Activated gamma-delta T cell (primary cell): ENCODE measurements at regions not wholly inside any gene's neighbourhood (a gene's known extent, or its start where the extent isn't known, plus 50 kb on each side); places are given as distances from the start of the nearest gene placed in this dataset.
"Not testable (repeated sequence)": the region's sequence is repeated elsewhere in the genome, so short reads cannot be mapped to it uniquely, and the experiment has no call there.

Source experiments
- DNase-seq: peaks from one replicate; lab custom pipeline; 2025; lab: John Stamatoyannopoulos, UW

DNA sequence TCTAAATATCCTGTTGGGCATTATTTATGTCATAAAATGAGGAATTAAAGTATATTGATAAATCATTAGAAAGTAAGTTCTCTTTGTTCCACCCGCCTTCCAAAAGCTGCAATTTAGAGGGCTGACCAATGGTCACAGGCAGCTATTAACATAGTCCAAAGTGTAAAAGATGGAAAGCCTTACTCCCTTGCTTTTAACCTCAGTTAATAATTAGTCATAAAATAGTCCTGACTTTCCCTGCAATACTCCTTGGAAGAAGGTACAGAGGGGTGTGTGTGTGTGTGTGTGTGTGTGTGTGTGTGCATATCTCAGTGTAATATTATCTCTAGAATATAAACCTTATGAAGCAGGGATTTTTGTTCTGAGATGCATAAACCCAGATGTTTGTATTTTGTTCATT, 275.4 kb downstream of the FAT4 start:
- DNase-seq, result no peak

DNA sequence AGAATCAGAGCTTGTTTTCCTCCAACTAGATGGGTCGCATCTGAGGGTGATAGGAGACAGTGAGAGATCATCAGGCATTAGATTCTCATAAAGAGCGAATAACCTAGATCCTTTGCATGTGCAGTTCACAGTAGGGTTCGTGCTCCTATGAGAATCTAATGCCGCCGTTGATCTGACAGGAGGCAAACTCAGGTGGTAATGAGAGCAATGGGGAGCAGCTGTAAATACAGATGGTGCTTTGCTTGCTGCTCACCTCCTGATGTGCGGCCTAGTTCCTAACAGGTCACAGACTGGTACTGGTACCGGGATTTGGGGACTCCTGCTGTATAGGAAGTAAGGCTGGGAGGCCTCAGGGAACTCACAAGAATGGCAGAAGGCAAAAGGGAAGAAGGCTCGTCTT, 276.5 kb downstream of the FAT4 start:
- DNase-seq, result no peak

- no peak for DNase-seq
Measured at GRCh38 chr4:125594056-125594602, 279.4 kb downstream of the FAT4 start.

DNA sequence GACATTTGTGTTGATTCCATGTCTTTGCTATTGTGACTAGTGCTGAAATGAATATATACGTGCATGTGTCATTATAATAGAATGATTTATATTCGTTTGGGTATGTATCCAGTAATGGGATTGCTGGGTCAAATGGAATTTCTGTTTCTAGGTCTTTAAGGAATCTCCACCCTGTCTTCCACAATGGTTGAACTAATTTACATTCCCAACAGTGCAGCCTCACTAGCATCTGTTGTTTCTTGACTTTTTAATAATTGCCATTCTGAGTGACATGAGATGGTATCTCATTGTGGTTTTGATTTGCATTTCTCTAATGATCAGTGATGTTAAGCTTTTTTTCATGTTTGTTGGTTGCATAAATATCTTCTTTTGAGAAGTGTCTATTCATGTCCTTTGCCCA, 291.2 kb downstream of the FAT4 start:
- not testable (repeated sequence) for DNase-seq

GRCh38 chr4:125620066-125620860, 305.5 kb downstream of the FAT4 start:
- DNase-seq, result no peak

DNA sequence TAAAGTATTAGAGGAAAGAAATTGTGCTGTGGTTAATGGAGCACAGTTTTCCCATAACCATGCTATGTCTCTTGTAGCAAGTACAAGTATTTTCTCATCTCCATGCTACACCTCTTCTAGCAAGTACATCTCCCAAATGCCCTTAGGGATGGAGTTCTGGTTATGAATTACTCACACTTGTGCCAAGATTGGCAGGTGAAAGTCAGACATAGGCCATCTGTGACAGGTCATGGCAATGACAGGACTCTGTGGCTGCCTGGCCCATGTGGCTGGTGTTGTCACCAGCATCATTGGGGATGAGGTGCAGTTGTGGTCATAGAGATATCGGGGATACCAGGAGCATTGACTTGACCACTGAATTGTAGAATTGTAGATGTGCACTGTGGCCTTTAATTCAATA, 310.2 kb downstream of the FAT4 start:
- no peak for DNase-seq

DNA sequence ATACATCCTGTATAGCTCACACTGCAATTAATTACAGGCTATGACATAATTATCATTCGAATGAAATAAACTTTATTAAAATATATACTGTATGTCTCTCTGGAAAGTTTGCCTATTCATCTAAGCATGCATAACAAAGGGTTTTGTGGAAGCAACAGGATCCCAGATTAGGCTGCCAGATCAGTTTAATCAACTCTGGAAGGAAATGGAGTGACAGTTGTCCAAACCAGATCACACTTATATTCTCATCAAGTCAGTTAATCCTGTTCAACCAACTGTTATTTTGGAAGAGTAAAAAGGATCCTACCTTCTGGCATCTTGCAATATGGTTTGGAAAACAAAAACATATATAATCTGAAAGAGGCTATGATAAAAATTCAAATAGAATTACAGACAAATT, 312.2 kb downstream of the FAT4 start:
- no peak for DNase-seq

GRCh38 chr4:125639182-125639621, 324.4 kb downstream of the FAT4 start:
- no peak for DNase-seq

- DNase-seq, result no peak
Measured at GRCh38 chr4:125641611-125642010, 326.9 kb downstream of the FAT4 start.

GRCh38 chr4:125642645-125643044, 327.9 kb downstream of the FAT4 start:
- DNase-seq, result no peak

DNA sequence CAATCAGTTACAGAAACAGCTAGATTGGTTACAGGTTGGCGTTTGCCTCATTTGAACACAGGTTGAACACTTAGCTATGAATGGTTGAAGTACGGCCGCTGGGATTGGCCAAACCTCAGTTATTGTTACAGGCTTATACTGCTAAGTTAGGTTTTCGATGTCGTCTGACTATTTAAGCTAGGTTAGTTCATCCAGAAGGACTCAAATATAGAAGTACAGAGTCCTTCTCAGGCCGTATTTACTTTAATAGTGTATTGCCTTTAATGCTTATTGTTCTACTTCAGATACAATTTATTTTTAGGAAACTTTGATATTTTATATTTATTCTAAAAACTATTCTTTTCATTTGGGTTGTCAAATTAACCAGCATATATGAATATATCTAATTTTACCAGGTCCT, 334.7 kb downstream of the FAT4 start:
- DNase-seq, result no peak

DNA sequence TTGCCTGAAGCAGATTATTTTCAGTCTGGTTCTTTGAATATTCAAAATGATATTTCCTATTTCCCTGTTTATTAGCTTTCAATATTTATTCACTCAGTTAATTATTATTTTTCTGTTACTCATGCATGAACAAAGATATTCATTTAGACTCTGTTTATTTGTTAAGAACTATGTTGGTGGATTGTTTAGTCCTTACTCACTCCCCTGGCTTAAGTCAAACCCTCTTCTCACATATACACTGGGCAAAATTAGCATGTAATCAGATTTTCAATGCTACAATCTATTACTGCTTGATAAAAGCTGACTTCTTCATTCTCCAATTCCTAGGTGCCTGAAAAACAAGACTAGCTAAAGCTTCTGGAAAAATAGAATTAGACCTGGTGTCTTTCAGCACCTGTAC, 335.8 kb downstream of the FAT4 start:
- DNase-seq, result no peak

DNA sequence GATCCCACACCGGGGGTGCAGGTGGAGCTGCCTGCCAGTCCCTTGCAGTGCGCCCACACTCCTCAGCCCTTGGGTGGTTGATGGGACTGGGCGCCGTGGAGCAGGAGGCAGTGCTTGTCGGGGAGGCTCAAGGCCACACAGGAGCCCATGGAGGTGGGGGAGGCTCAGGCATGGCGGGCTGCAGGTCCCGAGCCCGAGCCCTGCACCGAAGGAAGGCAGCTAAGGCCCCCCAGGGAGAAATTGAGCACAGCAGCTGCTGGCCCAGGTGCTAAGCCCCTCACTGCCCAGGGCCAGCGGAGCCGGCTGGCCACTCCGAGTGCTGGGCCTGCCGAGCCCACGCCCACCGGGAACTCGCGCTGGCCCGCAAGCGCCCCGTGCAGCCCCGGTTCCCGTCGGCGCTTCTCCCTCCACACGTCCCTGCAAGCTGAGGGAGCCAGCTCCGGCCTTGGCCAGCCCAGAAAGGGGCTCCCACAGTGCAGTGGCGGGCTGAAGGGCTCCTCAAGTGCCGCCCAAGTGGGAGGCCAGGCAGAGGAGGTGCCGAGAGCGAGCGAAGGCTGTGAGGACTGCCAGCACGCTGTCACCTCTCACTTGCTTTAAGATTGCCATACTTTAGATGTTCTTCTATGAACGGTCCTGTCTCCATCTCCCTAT, 337.1 kb downstream of the FAT4 start:
- DNase-seq, result peak; percentile 5

GRCh38 chr4:125658773-125659172, 344.0 kb downstream of the FAT4 start:
- no peak for DNase-seq

- DNase-seq, result no peak
Measured at GRCh38 chr4:125663896-125664767, 349.4 kb downstream of the FAT4 start.

DNA sequence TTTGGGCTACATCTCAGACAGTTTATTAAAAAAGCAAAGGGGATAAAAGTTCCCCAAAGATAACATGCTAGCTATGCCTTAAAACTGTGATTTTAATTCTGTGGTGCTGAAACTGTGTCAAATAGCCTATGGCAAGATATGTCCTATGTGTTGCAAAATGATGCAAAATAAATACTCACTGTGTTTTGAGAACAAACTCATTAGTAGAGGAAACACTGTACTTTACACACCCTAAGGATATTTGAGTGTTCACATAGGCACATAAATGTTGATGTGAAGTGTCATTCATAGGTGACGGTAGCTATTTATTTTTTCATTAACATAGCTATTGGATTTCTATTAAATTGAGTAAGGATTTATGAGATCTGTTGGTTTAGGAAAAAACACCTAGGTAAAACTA, 351.9 kb downstream of the FAT4 start:
- DNase-seq, result no peak

DNA sequence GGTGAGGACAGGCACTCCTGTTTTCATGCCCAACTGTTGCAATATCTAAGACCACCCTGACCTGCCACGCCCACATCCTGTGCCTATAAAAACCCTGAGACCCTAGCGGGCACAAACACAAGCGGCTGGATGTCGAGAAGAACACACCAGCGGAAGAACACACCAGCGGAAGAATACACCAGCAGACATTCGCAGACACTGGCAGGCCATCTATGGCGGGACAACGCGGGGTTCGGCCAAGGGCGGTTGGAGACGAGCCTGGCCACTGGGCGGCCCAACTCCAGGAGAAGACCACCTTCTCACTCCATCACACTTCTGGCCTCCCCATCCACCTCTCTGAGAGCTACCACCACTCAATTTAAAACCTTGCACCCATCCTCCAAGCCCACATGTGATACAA, 361.4 kb downstream of the FAT4 start:
- no peak for DNase-seq

DNA sequence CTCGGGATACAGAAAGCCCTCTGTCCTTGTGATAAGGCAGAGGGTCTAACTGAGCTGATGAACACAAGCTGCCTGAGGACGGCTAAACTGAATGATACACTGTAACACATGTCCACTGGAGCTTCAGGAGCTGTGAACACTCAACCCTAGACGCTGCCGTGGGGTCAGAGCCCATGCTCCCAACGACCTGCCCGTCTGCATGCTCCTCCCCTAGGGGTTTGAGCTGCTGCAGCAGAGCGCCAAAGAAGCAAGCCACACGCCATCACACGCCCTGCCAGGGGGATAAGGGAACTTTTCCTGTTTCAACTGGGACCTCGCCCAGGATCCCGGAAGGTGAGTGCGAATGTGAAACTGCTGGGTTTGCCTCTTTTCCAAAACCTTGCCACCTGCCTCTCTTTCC, 361.8 kb downstream of the FAT4 start:
- DNase-seq, result no peak

DNA sequence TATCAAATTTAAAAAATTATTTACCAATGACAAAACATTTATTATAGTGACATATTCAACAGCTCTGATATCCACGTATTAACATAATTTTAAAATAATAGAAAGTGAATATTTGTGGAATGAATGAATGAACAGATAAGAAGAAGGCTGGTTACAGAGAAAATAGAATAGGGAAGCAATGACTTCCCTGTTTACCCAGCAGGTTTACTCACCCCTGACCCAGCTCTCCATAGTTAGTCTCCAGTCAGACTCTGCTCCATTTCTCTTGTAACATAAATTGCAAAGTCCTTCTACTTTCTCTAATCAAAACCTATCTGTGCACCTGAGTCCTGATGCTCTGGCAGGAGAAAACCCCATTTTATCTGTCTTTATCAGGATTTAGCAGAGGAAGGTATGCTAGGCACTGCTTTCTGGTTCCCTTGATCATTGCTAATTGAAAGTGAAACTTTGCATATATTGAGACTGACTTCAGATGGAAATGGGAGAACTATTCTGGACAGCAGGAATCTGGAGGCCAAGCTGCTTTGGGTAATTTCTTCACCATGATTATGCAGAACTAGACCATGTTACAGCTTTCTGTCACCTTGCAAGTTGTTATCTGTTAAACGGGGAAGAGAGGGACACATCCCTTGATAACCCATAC, 363.0 kb downstream of the FAT4 start:
- no peak for DNase-seq

GRCh38 chr4:125679989-125680388, 365.2 kb downstream of the FAT4 start:
- DNase-seq, result no peak

- no peak for DNase-seq
Measured at GRCh38 chr4:125681240-125681639, 366.5 kb downstream of the FAT4 start.

- no peak for DNase-seq
Measured at GRCh38 chr4:125682730-125683129, 368.0 kb downstream of the FAT4 start.
